H9 (cell line): ENCODE measurements at regions not wholly inside any gene's neighbourhood (a gene's known extent, or its start where the extent isn't known, plus 50 kb on each side); places are given as distances from the start of the nearest gene placed in this dataset.

Experiments used
- DNase-seq: peaks from one replicate; pipeline ENCODE4 v3.0.0-alpha.2; 2017
- H2AFZ ChIP-seq: one replicate; pipeline ENCODE4 v1.6.1; 2013; ENCODE audit warnings: mild to moderate bottlenecking, low read length, control low read depth, moderate library complexity
- H2AK5ac ChIP-seq: 2 replicates; pipeline ENCODE4 v1.6.1; 2013; ENCODE audit warnings: low read length, control low read depth, mixed read lengths; ENCODE audit not compliant: insufficient read length
- H2BK120ac ChIP-seq: one replicate; pipeline ENCODE4 v1.6.1; 2013; ENCODE audit warnings: low read depth, mild to moderate bottlenecking, low read length, control low read depth, inconsistent platforms; ENCODE audit not compliant: poor library complexity, severe bottlenecking
- H2BK12ac ChIP-seq: 2 replicates; pipeline ENCODE4 v1.6.1; 2013; ENCODE audit warnings: low read length, control low read depth, mixed read lengths, low read depth; ENCODE audit not compliant: insufficient read length
- H2BK15ac ChIP-seq: 2 replicates; pipeline ENCODE4 v1.6.1; 2013; ENCODE audit warnings: low read depth, low read length, control low read depth
- H2BK20ac ChIP-seq: one replicate; pipeline ENCODE4 v1.6.1; 2013; ENCODE audit warnings: low read depth, mild to moderate bottlenecking, low read length, control low read depth, inconsistent platforms; ENCODE audit not compliant: poor library complexity, severe bottlenecking
- H2BK5ac ChIP-seq: 2 replicates; pipeline ENCODE4 v1.6.1; 2013; ENCODE audit warnings: low read length, control low read depth, mixed read lengths; ENCODE audit not compliant: insufficient read length
- H3K14ac ChIP-seq: 2 replicates; pipeline ENCODE4 v1.6.1; 2013; ENCODE audit warnings: low read length, control low read depth; ENCODE audit not compliant: insufficient read depth
- H3K18ac ChIP-seq: 2 replicates; pipeline ENCODE4 v1.6.1; 2013; ENCODE audit warnings: low read depth, mild to moderate bottlenecking, mixed read lengths, low read length, control low read depth; ENCODE audit not compliant: insufficient read length
- H3K23ac ChIP-seq: 2 replicates; pipeline ENCODE4 v1.6.1; 2013; ENCODE audit warnings: low read length, control low read depth, mixed read lengths, low read depth; ENCODE audit not compliant: insufficient read length
- H3K23me2 ChIP-seq: 2 replicates; pipeline ENCODE4 v1.6.1; 2013; ENCODE audit warnings: low read depth, mild to moderate bottlenecking, mixed read lengths, low read length, control low read depth; ENCODE audit not compliant: insufficient read length, poor library complexity, severe bottlenecking
- H3K27ac ChIP-seq: 2 replicates; pipeline ENCODE4 v1.5.1; 2013; ENCODE audit warnings: low read length, control low read depth, mixed read lengths, low read depth; ENCODE audit not compliant: insufficient read length
- H3K27me3 ChIP-seq: 2 replicates; pipeline ENCODE4 v1.6.1; 2013; ENCODE audit warnings: low read length, control low read depth, inconsistent platforms; ENCODE audit not compliant: insufficient read depth
- H3K4ac ChIP-seq: 2 replicates; pipeline ENCODE4 v1.6.1; 2013; ENCODE audit warnings: low read depth, mild to moderate bottlenecking, control low read depth, inconsistent platforms, low read length, moderate library complexity
- H3K4me1 ChIP-seq: 2 replicates; pipeline ENCODE4 v1.6.1; 2013; ENCODE audit warnings: low read length, control low read depth, inconsistent platforms; ENCODE audit not compliant: insufficient read depth
- H3K4me2 ChIP-seq: 2 replicates; pipeline ENCODE4 v1.6.1; 2013; ENCODE audit warnings: low read length, control low read depth, mixed read lengths; ENCODE audit not compliant: insufficient read length, insufficient read depth
- H3K56ac ChIP-seq: 2 replicates; pipeline ENCODE4 v1.6.1; 2013; ENCODE audit warnings: low read depth, mild to moderate bottlenecking, mixed read lengths, low read length, control low read depth; ENCODE audit not compliant: insufficient read length
- H3K79me1 ChIP-seq: 2 replicates; pipeline ENCODE4 v1.6.1; 2013; ENCODE audit warnings: low read depth, mild to moderate bottlenecking, moderate library complexity, low read length, control low read depth, inconsistent platforms; ENCODE audit not compliant: insufficient read depth, poor library complexity, severe bottlenecking
- H3K79me2 ChIP-seq: 2 replicates; pipeline ENCODE4 v1.6.1; 2013; ENCODE audit warnings: low read length, control low read depth, inconsistent platforms; ENCODE audit not compliant: insufficient read depth
- H3K9ac ChIP-seq: 2 replicates; pipeline ENCODE4 v1.6.1; 2013; ENCODE audit warnings: low read length, control low read depth, mixed read lengths; ENCODE audit not compliant: insufficient read length; ENCODE audit errors: extremely low read depth
- H3K9me3 ChIP-seq: one replicate; pipeline ENCODE4 v1.6.1; 2013; ENCODE audit warnings: low read depth, low read length, inconsistent platforms; ENCODE audit not compliant: control insufficient read depth
- H3T11ph ChIP-seq: one replicate; pipeline ENCODE4 v1.6.1; 2013; ENCODE audit warnings: mild to moderate bottlenecking, low read length, control low read depth, inconsistent platforms
- H4K20me1 ChIP-seq: one replicate; pipeline ENCODE4 v1.6.1; 2013; ENCODE audit not compliant: control insufficient read depth, insufficient read length, insufficient read depth
- H4K5ac ChIP-seq: 2 replicates; pipeline ENCODE4 v1.6.1; 2013; ENCODE audit warnings: low read depth, mild to moderate bottlenecking, mixed read lengths, low read length, control low read depth; ENCODE audit not compliant: insufficient read length
- H4K8ac ChIP-seq: replicated peaks from 2 replicates; pipeline ENCODE4 v1.6.1; 2013; ENCODE audit warnings: low read length, control low read depth, mixed read lengths, low read depth; ENCODE audit not compliant: insufficient read length
- H4K91ac ChIP-seq: 2 replicates; pipeline ENCODE4 v1.6.1; 2013; ENCODE audit warnings: low read depth, mild to moderate bottlenecking, moderate library complexity, mixed read lengths, low read length, control low read depth; ENCODE audit not compliant: insufficient read length
- H3K27ac Mint-ChIP-seq, 3 experiments: 2 replicates in 2 of 3; 3 replicates in 1 of 3; pipeline ENCODE4 v1.8.0; 2020 to 2021; ENCODE audit warnings: mixed read lengths in 3 of 3, mild to moderate bottlenecking in 1 of 3, moderate library complexity in 1 of 3
- H3K27me3 Mint-ChIP-seq: 2 replicates; pipeline ENCODE4 v1.8.0; 2021; ENCODE audit warnings: low read depth, mild to moderate bottlenecking, moderate library complexity, mixed read lengths
- H3K36me3 Mint-ChIP-seq, 3 experiments: 2 replicates in 2 of 3; 3 replicates in 1 of 3; pipeline ENCODE4 v1.8.0; 2020 to 2021; ENCODE audit warnings: low read depth in 3 of 3, mixed read lengths in 3 of 3; ENCODE audit not compliant: insufficient read depth in 1 of 3
- H3K4me1 Mint-ChIP-seq, 2 experiments: 2 replicates each; pipeline ENCODE4 v1.8.0; 2020; ENCODE audit warnings: mixed read lengths in 2 of 2
- H3K4me3 Mint-ChIP-seq, 2 experiments: 2 replicates in 1 of 2; 3 replicates in 1 of 2; pipeline ENCODE4 v1.8.0; 2020 to 2021; ENCODE audit warnings: mild to moderate bottlenecking in 2 of 2, mixed read lengths in 2 of 2, moderate library complexity in 1 of 2
- H3K9me3 Mint-ChIP-seq, 2 experiments: 2 replicates in 1 of 2; 3 replicates in 1 of 2; pipeline ENCODE4 v1.8.0; 2020; ENCODE audit warnings: mild to moderate bottlenecking in 2 of 2, mixed read lengths in 2 of 2, moderate library complexity in 1 of 2
- CTCF ChIP-seq: fragments of 200-600 bp; sonication (generic); conservative IDR thresholded peaks from 3 replicates; pipeline ENCODE4 v1.8.0; 2021; ENCODE audit warnings: antibody characterized with exemption, mild to moderate bottlenecking
- WGBS: extraction: QIAGEN DNeasy Blood & Tissue Kit; methylation state at CpG from one replicate; pipeline ENCODE4 v1.1.7; 2013; ENCODE audit warnings: missing lambda C conversion rate, low lambda C conversion rate, mixed read lengths; ENCODE audit not compliant: insufficient read length; ENCODE audit errors: extremely low coverage; 5-methylcytosine and 5-hydroxymethylcytosine counted together

GRCh38 chr1:24237750-24238395, 50.8 kb upstream of the IFNLR1 start:
- no peak for DNase-seq
- no peak overlapping the region for H3K18ac ChIP-seq
- whole genome bisulfite sequencing, result no CpG with 5 or more reads among the region's 8 CpGs
- peaks cover 16 to 28% of the 10 kb centered on the region in 2 experiments for H3K4me1 Mint-ChIP-seq
- H3K79me2 ChIP-seq, result no peaks in the 10 kb centered on the region
- no peak overlapping the region for H4K8ac ChIP-seq
- no peak overlapping the region for H2BK5ac ChIP-seq
- H3K14ac ChIP-seq, result no peak overlapping the region
- no peak overlapping the region for H3K4me3 Mint-ChIP-seq
- no peak overlapping the region for H2BK15ac ChIP-seq
- H3K27me3 Mint-ChIP-seq, result peaks cover 1% of the 10 kb centered on the region
- no peaks in the 10 kb centered on the region for H3K79me1 ChIP-seq
- no peaks in the 10 kb centered on the region for H3K27me3 ChIP-seq
- peaks cover 0 to 5% of the 10 kb centered on the region in 2 experiments; a peak in 1 of 5 replicates for H3K9me3 Mint-ChIP-seq
- no peaks in the 10 kb centered on the region for H3K23me2 ChIP-seq
- H3K36me3 Mint-ChIP-seq, result peaks cover 0 to 10% (median 2%) of the 10 kb centered on the region in 3 experiments; a peak in 2 of 7 replicates
- no peak overlapping the region for H2AK5ac ChIP-seq
- H2BK120ac ChIP-seq, result no peak overlapping the region
- no peak overlapping the region for H4K5ac ChIP-seq
- no peak overlapping the region for H3K4ac ChIP-seq
- H3K56ac ChIP-seq, result no peak overlapping the region
- no peak overlapping the region for H4K91ac ChIP-seq
- H4K20me1 ChIP-seq, result no peaks in the 10 kb centered on the region
- no peak overlapping the region for H3T11ph ChIP-seq
- no peaks in the 10 kb centered on the region; the same call in 1 of the 2 replicates for H3K4me1 ChIP-seq
- no peak overlapping the region for H3K23ac ChIP-seq
- H3K9me3 ChIP-seq, result no peaks in the 10 kb centered on the region
- no peak overlapping the region for H3K4me2 ChIP-seq
- H2BK12ac ChIP-seq, result no peak overlapping the region
- H2AFZ ChIP-seq, result no peak overlapping the region
- H3K9ac ChIP-seq, result no peak overlapping the region
- H3K27ac Mint-ChIP-seq, result peak overlapping the region in 2 of 3 experiments; percentile 10 to 62; a peak in 2 of 7 replicates
- H3K27ac ChIP-seq, result no peak overlapping the region
- no peak overlapping the region for H2BK20ac ChIP-seq
- no peak for TF ChIP-seq CTCF
